ENCODE measurements at regions not wholly inside any gene's neighbourhood (a gene's known extent, or its start where the extent isn't known, plus 50 kb on each side); places are given as distances from the start of the nearest gene placed in this dataset.
"Not testable (repeated sequence)": the region's sequence is repeated elsewhere in the genome, so short reads cannot be mapped to it uniquely, and the experiment has no call there.

DNA sequence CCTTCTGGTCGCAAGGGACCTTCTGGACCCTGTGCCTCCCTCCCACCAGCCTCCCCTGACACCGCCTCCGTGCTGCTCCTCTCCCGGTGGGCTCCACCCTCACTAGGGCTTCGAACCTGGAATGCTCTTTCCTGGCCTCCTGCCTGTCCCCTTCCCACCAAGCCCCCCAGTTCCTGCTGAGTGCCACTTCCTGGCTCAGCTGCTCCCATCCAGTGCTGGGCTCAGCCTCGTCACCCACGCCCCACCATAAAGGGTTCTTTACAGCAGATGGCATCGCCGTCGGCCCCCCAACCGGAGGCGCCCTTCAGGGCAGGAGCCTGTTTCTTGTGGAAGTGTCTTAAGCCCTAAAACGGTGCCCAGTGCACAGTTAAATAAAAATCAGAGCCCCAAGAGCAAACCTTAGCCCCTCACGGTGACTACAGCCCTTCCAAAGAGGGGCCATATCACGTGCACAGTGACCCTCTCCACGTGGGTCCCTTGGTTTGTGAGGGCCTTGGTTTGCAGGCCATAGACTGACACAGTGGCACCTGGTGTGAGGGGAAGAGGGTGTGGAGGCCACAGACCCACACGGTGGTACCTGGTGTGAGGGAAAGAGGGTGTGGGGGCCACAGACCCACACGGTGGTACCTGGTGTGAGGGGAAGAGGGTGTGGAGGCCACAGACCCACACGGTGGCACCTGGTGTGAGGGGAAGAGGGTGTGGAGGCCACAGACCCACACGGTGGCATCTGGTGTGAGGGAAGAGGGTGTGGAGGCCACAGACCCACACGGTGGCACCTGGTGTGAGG, 111.4 kb downstream of the METRNL start:
- DNase-seq, result no peak

DNA sequence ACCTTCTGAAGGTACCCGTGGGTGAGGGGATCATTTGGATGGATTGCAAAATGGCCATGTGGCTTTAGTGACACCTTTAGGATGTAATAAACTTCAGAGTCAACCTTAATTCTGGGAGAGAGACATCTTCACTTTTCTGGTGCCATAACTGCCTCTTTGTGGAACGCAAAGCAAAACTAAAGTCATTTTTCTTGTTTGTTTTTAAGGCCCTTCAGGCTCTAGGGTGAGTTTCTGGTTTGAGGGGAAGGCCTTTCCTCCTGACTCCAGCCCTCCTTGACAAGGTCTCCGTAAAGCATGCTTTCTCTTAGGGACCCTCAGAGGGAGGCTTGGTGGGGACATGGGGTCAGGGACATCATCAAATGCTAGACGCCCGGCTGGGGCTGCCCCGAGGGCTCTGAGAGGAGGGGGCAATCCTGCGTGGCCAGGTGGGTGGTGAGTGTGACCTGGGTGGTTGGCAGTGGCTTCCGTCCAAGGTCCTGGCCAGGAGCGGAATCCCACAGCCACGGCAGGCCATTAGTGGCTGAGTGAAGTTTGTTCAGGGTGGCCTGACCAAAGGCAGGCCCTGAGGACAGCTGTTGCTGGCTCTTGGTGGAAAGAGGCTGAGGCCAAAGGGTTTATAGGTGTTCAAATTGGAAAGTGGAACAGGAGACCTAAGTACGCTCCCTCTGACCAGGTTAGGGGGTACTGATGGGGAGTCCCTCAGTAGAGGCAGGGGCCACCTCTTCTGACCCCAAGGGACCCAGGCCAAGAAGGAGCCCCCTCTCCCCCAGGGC, 112.2 kb downstream of the METRNL start:
- DNase-seq, result no peak

DNA sequence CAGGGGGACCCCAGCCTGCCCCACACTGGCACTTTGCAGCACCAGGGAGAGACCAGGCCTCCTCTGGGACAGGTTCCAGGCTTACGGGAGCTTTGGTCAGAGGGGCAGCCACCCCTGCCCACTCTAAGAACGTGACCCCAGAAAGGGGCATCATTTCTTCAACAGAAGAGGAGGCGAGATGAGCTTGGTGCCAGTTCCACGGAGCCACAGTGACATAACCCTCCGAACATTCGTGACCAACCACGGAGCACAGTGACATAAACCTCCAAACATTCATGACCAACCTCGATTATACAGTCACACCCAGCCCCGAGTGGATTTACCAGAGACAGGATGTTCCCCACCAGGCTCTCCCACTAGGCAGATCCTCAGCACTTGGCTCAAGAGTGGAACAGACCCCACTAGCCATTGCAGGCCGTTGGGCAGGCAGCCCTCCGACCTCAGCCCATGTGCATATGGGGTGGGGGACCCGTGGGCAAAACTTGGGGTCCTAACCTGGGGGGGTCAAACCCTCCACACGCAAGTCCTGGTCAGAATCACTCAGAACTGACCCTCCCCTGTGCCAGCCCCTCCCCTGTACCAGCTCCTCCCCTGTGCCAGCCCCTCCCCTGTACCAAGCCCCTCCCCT, 112.9 kb downstream of the METRNL start:
- peak in 1 of 3 donors; percentile 45 for DNase-seq

DNA sequence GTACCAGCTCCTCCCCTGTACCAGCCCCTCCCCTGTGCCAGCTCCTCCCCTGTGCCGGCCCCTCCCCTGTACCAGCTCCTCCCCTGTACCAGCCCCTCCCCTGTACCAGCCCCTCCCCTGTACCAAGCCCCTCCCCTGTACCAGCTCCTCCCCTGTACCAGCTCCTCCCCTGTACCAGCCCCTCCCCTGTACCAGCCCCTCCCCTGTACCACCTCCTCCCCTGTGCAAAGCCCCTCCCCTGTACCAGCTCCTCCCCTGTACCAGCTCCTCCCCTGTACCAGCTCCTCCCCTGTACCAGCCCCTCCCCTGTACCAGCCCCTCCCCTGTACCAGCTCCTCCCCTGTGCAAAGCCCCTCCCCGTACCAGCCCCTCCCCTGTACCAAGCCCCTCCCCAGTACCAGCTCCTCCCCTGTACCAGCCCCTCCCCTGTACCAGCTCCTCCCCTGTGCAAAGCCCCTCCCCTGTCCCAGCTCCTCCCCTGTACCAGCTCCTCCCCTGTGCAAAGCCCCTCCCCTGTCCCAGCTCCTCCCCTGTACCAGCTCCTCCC, 113.5 kb downstream of the METRNL start:
- not testable (repeated sequence) for DNase-seq

DNA sequence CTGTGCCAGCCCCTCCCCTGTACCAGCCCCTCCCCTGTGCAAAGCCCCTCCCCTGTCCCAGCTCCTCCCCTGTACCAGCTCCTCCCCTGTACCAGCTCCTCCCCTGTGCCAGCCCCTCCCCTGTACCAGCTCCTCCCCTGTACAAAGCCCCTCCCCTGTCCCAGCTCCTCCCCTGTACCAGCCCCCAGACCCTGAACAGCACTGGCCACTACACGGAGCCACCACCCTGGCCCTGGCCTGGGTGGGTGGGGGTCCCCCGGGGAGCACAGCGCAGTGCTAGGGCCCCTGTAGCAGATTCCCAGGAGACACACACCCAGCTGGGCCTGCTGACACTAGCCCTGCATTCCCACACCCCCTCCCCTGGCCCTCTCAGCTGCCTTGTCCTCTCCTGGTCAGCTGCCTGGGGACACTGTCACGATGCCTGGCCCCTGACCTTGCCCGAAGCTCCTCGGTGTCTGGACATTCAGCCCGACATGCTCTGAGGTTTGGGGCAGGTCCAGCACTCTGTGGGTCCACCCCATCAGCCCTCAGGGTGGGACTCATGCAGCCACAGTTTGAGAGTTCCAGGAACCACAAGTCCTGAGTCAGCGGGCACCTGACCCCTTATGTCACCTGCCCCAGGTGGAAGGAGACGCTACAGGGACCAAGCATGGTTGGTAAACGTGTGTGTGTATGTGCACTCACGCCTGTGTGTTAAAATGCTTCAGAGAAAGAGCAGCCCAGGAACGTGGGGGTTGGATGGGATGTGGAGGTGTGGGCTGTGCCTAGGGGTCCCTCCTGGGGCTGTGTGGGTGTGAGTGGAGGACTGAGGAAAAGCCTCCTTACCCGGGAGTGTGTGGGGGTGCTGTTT, 114.2 kb downstream of the METRNL start:
- no peak for DNase-seq

DNA sequence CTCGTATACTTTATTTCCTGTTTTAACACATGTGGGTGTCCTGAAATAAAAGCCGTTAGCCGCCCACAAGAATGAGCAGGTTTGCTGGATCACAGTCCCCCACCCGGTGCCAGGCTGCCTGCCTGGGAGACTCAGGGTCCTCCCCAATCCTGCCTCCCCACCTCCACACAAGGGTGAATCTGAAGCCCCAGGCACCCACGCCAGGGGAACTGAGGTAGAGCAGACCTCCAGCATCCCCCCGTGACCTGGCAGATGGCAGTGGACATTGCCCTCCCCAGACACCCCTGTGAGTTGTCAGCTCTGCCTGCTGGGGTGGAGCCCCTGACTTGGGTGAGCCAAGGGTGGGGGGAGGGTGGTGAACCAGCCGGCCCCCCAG, 114.8 kb downstream of the METRNL start:
- DNase-seq, result no peak

DNA sequence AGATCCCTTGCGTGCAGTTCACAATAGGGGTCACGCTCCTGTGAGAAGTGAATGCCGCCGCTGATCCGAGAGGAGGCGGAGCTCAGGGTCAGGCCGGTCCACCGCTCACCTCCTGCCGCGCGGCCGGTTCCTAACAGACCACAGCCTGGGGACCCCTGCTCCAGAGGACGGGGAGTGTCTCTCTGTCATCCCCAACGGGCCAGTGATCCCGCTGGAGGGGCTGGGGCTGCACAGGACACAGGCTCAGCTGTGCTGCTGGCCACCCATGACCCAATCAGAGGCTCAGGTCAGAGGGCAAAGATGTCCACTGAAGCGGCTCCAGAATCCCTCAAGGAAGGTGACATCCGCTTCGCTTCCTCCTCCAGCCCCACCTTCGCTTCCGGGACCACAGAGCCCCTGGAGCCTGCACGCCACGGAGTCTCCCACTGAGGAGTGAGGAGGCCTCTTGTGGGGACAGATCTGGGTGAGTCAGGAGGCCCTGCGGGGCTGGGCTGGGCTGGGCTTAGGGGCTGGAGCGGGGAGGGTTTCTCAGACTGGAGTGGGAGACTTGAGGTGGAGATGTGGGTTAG, 115.4 kb downstream of the METRNL start:
- DNase-seq, result no peak

DNA sequence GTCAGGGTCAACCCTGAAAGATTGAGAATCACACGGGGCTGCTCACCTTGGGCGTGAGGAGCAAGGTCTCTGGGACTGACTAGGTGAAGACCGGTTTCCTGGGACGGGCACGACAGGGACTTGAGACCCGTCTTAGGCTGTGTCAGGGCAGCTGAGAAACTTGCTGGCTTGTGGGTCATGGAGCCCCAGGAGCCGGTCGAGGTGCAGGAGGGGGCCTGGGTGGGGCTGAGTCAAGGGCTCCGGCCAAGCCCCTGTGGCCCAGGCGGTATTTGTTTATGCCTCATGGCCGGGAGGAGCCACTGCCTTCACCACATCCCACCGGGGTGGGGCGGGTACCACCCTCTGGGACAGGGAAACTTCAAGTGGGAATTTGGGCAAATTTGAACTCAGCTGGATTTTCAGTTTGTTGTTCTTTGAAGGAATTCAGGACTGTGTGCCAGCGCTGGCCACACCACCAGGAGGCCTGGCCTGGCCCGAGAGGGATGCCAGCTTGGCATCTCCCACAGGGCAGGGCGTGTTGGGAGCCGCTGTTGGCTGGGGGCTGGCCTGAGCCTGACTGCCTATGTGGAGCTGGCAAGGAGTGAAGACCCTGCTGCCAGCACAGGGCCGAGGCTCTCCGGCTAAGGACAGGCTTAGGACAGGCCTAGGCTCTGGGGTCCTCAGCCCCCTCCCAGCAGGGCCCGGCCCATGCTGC, 116.1 kb downstream of the METRNL start:
- peak in 1 of 3 donors; percentile 68 for DNase-seq

DNA sequence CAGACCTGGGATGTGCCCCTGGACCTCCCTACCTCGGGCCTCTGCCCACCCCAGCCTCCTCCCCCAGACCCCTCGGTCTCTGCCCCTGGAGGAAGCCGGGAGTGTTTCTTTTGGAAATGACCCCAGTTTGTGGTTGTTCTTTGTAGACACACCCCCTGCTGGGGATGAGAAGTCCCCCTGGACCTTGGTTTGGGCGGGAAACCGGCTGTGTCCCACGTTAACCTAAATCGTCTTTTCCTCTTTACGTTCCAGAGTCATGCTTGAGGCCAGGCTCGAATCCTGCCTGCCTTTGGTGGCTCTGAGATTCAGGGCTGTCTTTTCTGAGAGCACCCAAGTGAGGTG, 116.6 kb downstream of the METRNL start:
- no peak for DNase-seq

DNA sequence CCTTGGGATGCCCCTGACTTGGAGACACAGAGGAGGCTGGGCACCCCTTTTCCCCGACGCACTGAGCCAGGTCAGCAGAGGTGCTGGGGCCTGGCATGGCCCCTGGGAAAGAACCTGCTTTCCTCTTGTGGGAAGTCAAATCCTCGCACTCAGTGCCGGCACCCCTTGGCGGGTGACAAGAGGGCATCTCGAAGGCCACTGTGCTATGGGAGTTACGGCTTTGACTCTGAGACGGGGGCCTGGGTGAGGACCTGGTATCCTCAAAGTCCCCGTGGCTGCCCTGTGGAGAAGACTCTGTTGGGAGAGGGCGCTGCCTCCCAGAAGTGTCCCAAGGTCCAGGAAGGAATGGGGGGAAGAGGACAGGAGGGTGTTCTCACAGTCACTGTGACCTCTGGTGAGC, 117.0 kb downstream of the METRNL start:
- no peak for DNase-seq

DNA sequence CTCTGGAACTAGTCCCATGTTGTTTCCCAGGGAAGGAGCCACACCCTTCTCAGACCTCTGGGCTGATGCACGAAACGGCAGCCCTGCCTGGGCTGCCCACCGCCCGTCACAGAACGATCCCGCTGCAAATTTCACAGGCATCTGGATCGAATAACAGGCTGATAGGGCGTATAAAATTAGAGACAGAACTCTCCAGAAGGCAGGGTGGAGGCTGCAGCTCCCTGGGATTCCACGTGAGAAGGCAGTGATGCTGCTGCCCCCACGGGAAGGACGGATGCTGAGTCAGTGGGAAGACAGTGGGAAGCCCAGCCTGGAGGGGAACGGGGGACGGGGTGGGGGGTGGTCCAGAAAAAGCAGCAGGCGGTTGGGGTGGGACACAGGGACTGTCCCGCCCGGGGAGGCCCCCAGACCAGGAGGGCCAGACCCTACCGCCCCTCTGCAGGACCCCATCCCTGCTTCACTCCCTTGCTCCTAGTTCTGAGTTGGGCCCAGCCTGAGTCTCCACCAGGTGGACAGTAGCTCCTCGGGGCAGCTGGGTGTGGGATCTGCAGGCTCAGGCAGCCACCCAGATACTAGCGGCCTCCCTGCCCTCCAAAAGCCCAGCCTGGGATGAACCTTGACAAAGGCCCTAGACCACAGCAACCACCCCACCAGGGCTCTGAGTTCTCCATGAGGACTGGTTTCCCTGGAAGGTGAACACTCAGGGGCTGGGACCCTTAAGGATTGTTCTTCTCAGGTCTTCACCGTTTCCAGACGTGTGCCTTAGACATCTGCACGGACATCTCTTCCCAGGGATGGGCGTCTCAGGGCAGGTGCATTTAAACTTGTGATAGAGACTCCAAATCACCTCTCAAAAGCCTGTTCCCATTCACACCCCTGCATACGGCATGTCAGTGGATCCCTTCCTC, 117.8 kb downstream of the METRNL start:
- DNase-seq, result peak in 1 of 3 donors; percentile 48

DNA sequence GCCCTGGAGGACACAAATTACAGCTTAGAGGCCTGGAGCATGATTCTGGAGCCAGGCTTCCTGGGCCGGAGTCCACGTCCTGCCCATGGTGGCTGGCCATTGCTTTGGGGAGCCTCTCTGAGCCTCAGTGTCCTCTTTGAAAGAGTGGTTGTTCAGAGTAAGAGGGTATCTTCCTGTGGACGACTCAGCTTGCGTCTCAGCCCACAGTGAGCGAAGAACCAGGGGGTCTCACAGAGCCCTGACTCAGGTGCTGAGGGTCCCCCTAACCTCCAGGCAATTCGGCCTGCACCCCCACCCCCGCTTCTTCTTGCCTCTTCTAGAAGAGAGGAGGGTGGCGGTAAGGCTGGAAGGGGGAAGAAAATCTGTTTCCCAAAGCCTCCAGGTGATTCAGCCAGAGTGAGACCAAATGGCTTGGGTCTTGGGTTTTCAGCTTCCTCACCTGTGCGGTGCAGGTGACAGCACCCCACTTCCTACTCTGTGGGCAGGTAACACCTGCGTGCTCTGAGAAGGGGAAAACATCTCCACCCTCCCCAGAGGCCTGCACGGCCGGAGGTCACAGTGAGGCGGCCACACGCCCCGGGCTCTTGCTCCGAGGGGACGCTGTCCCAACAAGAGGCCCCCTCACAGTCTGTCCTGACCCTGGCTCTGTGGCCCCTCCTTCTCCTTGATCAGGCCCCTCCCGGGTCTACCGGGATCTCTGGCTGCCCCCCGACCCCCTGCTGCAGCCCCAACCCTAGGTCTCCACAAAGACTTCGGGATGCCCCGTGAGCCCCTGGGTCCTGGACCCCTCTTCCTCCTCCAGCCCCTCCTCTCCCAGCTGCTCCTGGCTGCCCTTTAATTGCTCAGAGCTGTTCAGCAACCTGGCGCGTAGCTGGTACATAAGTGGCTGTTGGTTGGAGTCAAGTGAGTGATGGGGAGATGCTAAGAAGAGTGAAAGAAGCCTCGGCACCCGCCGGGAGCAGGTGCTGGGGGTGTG, 119.2 kb downstream of the METRNL start:
- no peak for DNase-seq

DNA sequence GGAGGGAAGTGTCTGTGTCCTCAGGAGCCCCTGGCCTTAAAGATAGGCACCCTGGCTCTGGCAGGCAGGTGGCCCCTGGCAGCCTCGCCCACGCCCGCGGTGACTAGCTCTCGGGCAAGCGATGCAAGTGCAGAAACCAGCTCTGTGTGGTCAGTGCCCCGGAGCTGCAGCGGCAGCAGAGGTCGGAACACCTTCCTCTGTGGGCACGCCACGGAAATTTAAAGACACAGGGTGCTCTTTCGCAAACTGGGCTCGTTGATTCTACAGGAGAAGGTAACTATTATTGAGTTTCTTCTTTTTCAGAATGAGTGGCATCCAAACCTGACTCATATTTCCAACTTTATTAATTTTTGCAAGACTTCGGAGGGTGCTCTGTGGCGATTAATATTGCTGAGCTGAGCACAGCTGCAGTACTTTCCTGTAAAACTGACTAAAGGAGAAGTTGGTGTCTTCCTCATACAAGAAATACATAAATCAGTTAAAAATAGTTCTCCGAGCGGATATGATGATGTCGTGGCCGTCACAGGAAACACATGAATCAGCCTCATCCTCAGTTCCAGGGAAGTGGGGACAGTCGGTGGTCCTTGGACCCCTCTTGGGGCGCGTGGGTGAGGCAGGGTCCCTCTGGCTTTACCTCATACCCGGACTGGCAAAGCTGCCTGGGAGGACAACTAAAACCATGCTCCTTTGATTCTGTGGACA, 120.2 kb downstream of the METRNL start:
- DNase-seq, result peak in 2 of 3 donors; percentile 52 to 70

DNA sequence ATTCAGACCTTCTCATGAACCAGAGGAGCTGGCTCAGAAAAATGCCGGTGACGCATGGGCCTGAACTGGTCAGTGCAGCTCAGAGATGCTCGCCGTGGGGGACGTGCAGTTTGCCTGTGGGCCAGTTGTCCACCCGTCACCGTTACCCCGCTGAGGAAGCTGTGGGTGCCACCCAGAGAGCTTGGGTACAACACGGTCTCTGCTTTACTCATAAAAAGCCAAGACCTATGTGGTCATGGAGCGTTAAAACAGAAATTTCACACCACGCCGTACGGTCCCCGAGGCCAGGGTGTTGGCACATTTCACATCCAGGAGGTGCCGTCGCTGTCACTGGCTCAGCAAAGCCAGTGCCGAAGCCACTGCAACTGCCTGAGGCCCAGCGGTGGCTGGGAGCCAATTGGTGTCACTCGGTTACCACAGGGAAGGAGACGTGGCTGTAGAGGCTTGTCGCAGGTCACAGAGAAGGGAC, 120.9 kb downstream of the METRNL start:
- DNase-seq, result peak in 2 of 3 donors; percentile 31 to 50

DNA sequence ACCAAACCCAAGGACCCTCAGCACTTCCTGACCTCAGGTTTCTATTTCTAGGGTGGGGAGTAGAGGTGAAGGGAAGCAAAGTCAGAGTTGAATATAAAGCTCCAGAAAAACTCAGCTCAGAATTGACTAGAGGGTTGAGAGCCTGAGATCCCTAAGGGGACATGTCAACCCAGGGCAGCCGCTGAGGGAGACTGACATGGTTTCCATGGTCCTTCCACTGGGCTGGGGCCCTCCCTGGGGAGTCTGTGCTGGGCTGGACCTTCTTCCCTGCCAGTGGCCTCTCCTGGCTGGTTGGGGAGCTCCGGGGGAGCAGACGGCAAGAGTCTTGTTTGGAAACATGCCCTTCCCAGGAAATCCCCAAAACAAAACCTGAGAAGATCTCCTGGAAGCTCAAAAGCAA, 121.3 kb downstream of the METRNL start:
- DNase-seq, result no peak

DNA sequence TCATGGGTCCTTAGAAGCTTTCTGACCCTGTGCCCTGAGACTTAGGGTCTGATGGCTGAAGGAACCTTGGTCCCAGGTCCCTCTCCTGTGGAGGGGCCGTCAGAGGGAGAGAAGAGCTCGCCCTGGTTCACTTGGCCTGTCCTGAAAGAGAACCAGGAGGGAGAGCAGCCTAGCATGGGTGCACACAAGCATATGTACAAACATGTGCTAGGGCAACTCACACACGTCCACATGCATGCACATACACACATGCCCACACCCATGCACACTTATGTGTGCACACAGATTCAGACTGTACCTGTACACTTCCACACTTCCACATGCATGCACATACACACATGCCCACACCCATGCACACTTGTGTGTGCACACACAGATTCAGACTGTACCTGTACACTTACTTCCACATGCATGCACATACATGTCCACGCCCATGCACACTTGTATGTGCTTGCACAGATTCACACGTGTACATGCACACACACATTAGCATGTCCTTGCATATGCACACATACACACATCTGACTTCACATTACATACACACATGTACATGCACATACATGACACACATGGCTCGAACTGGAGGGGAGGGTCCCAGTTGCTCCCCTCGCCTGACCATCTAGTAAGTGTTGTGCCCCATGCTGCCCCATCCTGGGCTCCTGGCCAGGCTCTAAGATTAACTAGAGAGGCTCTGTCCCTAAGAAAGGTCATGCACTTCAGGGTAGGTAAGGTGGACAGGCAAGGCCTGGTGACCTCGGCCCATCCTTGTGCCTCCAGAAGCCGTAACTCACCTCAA, 122.0 kb downstream of the METRNL start:
- no peak for DNase-seq

Measured in muscle of back (tissue), 3 donors.